ENCODE measurements at regions not wholly inside any gene's neighbourhood (a gene's known extent, or its start where the extent isn't known, plus 50 kb on each side); places are given as distances from the start of the nearest gene placed in this dataset.

- FAIRE-seq (no peak), ATAC-seq (no peak), DNase-seq (ENCODE audit: low read depth in 1 of 2, low spot score in 1 of 2) (no peak)
- H3K9me3 ChIP-seq: no peaks in the 10 kb centered on the region
- H3K27ac ChIP-seq: no peak overlapping the region
- WGBS (ENCODE audit: missing lambda C conversion rate): 33% methylated on average over 8 of the region's 9 CpGs
- TF ChIP-seq BHLHE40 (IDR thresholded peaks at IDR 0.05; ENCODE audit: low read depth, low read length) (no peak), E2F6 (IDR thresholded peaks at IDR 0.05; ENCODE audit: borderline replicate concordance, low read depth) (no peak), FOXS1 (CRISPR knock-in tag; IDR thresholded peaks at IDR 0.05) (no peak), HMGXB4 (CRISPR knock-in tag; IDR thresholded peaks at IDR 0.05; ENCODE audit: borderline replicate concordance) (no peak), ZNF302 (CRISPR knock-in tag; IDR thresholded peaks at IDR 0.05) (no peak)
- CTCF ChIA-PET: no interaction called here
- POLR2A ChIA-PET: no interaction called here
- H3K4me3 ChIP-seq: no peak overlapping the region
- H3K4me2 ChIP-seq: no peak overlapping the region
- no peaks in the 10 kb centered on the region for H3K4me1 ChIP-seq
These were observed 55.1 kb upstream of the DLGAP1 start for GRCh38 chr18:4510160-4510559.

Data from A549 (cell line).